Right lobe of liver (tissue), 6 donors: ENCODE measurements at regions not wholly inside any gene's neighbourhood (a gene's known extent, or its start where the extent isn't known, plus 50 kb on each side); places are given as distances from the start of the nearest gene placed in this dataset.

Source experiments
- ATAC-seq, 4 donors: fragments of 200-7000 bp; cut with Tn5 transposase; one replicate each; pipeline ENCODE4 v1.9.1; 2020; ENCODE audit warnings: mild to moderate bottlenecking in 4 of 4, moderate library complexity in 4 of 4
- DNase-seq, 3 donors: peaks; one replicate each; pipeline ENCODE4 v3.0.0-alpha.2; 2020
- H3K27ac ChIP-seq, 3 donors: fragments of 200-600 bp; one replicate each; pipeline ENCODE4 v1.8.0; 2022
- H3K27me3 ChIP-seq, 2 donors: fragments of 200-600 bp; one replicate each; pipeline ENCODE4 v1.8.0; 2022
- H3K36me3 ChIP-seq, 4 donors: fragments of 200-600 bp; sonication (generic) in 1 of 4; one replicate each; pipeline versions ENCODE4 v1.5.1 to v1.8.0; 2017 to 2022; ENCODE audit warnings: control low read depth in 1 of 4
- H3K4me1 ChIP-seq, 4 donors: fragments of 200-600 bp; sonication (generic) in 1 of 4; one replicate each; pipeline versions ENCODE4 v1.5.1 to v1.8.0; 2017 to 2022; ENCODE audit warnings: control low read depth in 1 of 4
- H3K4me3 ChIP-seq, 3 donors: fragments of 200-600 bp; one replicate each; pipeline ENCODE4 v1.8.0; 2022
- H3K9me3 ChIP-seq, 4 donors: fragments of 200-600 bp; sonication (generic) in 1 of 4; one replicate each; pipeline versions ENCODE4 v1.5.1 to v1.8.0; 2017 to 2022; ENCODE audit warnings: control low read depth in 1 of 4
- POLR2A ChIP-seq: fragments of 450-650 bp; IDR thresholded peaks from one replicate; pipeline ENCODE4 v1.6.1; 2017; ENCODE audit warnings: antibody characterized with exemption, mild to moderate bottlenecking
- WGBS: methylation state at CpG from one replicate; pipeline ENCODE4 v1.1.6; 2018; ENCODE audit warnings: low coverage, low lambda C conversion rate; ENCODE audit not compliant: insufficient coverage; ENCODE audit errors: missing lambda C conversion rate; 5-methylcytosine and 5-hydroxymethylcytosine counted together
- intact Hi-C, 2 donors: fragments of 100-400 bp; cut with DNase I; formaldehyde crosslinking; loops; one replicate each; pipeline versions ENCODE4 v1.11.2 to v1.14.1; 2022
- TF ChIP-seq, protein P1 (sequence below), 4 donors: fragments of 200-600 bp in 3 of 4; fragments of 450-650 bp in 1 of 4; IDR thresholded peaks; one replicate each; pipeline versions ENCODE4 v1.5.1 to v1.8.0; 2016 to 2022; ENCODE audit warnings: antibody characterized with exemption in 4 of 4, mild to moderate bottlenecking in 2 of 4
- donor health status: DM: no; HTN: yes; CAD: no.
- donor health status: DM: no; HTN: no; CAD: no.
- donor health status: DM: no; HTN: no; CAD: no.
- donor health status: DM: no; HTN: yes; CAD: no.
- donor health status: DM: no; HTN: yes; CAD: no.

DNA sequence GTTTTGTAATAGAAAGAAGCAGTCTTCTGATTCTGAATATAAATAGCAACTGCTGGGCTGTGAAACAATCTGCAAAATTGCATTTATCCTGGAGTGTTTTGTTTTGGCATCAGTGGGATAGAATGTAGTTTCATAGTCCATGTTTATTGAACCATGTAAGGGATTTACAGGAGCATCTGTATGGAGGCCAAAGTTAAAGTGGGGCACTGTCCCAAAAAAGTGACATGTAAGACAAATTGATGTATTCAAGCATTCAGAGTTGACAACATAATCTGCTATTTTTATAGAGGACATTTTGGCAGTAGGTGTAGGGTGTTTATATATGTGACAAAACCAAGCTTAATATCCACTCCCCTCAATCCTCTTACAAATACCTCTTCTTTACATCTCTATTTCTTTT lies 200.5 kb upstream of the ANK2 start:
- intact Hi-C loops: no loop called here
- Histone ChIP-seq H3K27ac (no peak overlapping the region), H3K27me3 (no peaks in the 10 kb centered on the region), H3K36me3 (no peaks in the 10 kb centered on the region), H3K4me1 (no peaks in the 10 kb centered on the region), H3K4me3 (no peak overlapping the region), H3K9me3 (no peaks in the 10 kb centered on the region)
- TF ChIP-seq, protein P1, sequence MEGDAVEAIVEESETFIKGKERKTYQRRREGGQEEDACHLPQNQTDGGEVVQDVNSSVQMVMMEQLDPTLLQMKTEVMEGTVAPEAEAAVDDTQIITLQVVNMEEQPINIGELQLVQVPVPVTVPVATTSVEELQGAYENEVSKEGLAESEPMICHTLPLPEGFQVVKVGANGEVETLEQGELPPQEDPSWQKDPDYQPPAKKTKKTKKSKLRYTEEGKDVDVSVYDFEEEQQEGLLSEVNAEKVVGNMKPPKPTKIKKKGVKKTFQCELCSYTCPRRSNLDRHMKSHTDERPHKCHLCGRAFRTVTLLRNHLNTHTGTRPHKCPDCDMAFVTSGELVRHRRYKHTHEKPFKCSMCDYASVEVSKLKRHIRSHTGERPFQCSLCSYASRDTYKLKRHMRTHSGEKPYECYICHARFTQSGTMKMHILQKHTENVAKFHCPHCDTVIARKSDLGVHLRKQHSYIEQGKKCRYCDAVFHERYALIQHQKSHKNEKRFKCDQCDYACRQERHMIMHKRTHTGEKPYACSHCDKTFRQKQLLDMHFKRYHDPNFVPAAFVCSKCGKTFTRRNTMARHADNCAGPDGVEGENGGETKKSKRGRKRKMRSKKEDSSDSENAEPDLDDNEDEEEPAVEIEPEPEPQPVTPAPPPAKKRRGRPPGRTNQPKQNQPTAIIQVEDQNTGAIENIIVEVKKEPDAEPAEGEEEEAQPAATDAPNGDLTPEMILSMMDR (IDR thresholded peaks at IDR 0.05): no peak
- TF ChIP-seq POLR2A: no peak
- DNase-seq: no peak
- no peak for ATAC-seq

DNA sequence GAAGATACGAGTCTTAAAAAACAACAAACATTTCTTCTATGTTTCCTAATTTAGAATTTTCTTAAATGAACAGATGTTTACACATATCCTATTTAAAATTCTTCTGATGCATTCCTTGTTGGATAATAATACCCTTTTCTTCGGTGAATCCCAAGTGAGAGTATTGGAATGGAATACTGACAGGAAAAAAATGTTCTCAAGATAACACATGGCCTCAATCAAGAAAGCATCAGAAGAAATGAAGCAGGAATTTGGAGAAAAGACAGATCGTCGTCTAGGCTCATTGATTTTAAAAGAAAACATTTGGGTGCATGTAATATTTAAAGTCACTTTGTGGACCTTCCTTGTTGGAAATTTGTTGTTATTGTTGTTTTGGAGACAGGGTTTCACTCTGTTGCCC lies 196.9 kb upstream of the ANK2 start:
- ATAC-seq (no peak), DNase-seq (no peak)
- Histone ChIP-seq H3K36me3 (no peaks in the 10 kb centered on the region), H3K4me1 (no peaks in the 10 kb centered on the region), H3K27ac (no peak overlapping the region), H3K27me3 (no peaks in the 10 kb centered on the region), H3K9me3 (no peaks in the 10 kb centered on the region), H3K4me3 (no peak overlapping the region)
- 29% methylated on average over 4 of the region's 4 CpGs for WGBS
- intact Hi-C loops: loop anchor here in 1 of 2 donors (10.0 kb wide), 1 partner anchor 82 kb away; no protein-coding TSS in a partner anchor
- TF ChIP-seq, protein P1 (IDR thresholded peaks at IDR 0.05): no peak
- TF ChIP-seq POLR2A: no peak

DNA sequence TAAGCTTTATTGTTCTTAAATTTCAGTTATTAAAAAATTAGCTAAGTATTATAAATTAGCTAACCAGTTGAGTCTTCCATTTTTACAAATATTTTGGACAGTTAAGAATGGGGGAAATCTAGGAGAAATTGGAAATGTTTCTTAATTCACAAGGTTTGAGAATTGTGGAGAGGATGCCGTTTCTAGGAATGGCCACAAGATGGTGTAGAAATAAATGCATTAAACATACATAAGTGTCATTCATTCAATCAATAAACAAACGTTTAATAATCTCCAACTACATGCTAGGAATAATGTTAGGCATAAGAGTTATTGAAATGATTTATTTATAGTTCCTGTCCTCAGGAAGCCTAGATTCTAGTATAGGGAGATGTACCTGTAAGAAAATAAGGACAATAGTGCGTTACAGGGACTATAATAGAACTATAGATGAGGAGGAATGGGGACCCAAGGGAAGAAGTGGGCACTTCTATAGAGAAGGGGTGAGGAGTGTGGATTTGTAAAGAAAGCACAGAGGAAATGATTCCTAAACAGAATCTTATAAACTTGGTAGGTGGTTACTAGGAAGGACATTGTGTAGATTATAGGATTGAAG lies 195.7 kb upstream of the ANK2 start:
- no peak for TF ChIP-seq POLR2A
- TF ChIP-seq, protein P1 (IDR thresholded peaks at IDR 0.05): peak; percentile 47 to 62 (median 51)
- DNase-seq (no peak), ATAC-seq (no peak)
- Histone ChIP-seq H3K4me3 (no peak overlapping the region), H3K36me3 (no peaks in the 10 kb centered on the region), H3K27ac (no peak overlapping the region), H3K9me3 (no peaks in the 10 kb centered on the region), H3K4me1 (no peaks in the 10 kb centered on the region), H3K27me3 (no peaks in the 10 kb centered on the region)
- WGBS: 36% methylated on average over 3 of the region's 3 CpGs
- intact Hi-C loops: loop anchor here in 1 of 2 donors (10.0 kb wide), 1 partner anchor 81 kb away; no protein-coding TSS in a partner anchor

DNA sequence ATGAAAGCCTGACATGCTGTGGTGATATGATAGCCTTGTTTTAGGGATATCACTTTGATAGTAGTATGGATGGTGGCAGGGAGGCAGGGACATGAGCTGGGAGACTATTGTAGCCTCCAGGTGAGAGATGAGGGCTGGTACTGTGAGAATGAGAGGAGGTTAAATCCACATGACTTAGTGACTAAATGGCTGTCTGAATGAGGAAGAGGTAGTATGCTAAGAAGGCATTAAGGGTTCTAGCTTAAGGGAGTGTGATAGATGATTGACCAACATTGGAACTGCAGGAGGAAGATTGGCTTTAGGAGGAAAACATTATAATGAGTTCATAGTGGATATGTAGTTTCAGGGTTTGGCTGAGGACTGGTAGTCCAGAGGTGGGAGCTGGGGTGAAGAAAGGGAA lies 195.0 kb upstream of the ANK2 start:
- intact Hi-C loops: loop anchor here in 1 of 2 donors (10.0 kb wide), 1 partner anchor 80 kb away; no protein-coding TSS in a partner anchor
- TF ChIP-seq, protein P1 (IDR thresholded peaks at IDR 0.05): no peak
- no peak for TF ChIP-seq POLR2A

DNA sequence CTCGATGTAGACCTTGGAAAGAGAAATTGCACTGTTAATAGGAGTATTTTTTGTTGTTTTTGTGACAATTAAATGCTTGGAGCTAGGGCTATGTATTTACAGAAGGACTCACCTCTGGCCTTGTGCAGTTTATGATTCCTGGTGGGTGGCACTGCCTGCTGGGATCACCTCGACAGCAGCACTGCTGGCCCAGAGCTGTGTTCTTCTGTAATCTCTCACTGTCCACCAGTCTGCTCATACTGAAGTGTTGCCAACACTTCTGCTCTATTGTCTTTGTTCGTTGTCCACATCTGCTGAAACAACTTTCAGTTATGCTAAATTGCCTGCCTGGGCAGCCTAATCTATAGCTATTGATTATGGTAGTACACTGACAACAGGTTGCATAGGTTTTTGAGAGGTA lies 194.4 kb upstream of the ANK2 start:
- H3K9me3 ChIP-seq: no peaks in the 10 kb centered on the region
- no peak overlapping the region for H3K4me3 ChIP-seq
- H3K36me3 ChIP-seq: no peaks in the 10 kb centered on the region
- intact Hi-C loops: loop anchor here in 1 of 2 donors (10.0 kb wide), 1 partner anchor 80 kb away; no protein-coding TSS in a partner anchor
- WGBS: 33% methylated on average over 3 of the region's 3 CpGs
- no peak for DNase-seq
- H3K27ac ChIP-seq: no peak overlapping the region
- no peaks in the 10 kb centered on the region for H3K4me1 ChIP-seq
- TF ChIP-seq, protein P1 (IDR thresholded peaks at IDR 0.05): no peak
- no peak for TF ChIP-seq POLR2A
- no peaks in the 10 kb centered on the region for H3K27me3 ChIP-seq
- no peak for ATAC-seq

More for the DNA sequence above, 195.0 kb upstream of the ANK2 start:
- ATAC-seq: no peak
- H3K36me3 ChIP-seq: no peaks in the 10 kb centered on the region
- no peak overlapping the region for H3K4me3 ChIP-seq
- no peak overlapping the region for H3K27ac ChIP-seq
- H3K9me3 ChIP-seq: no peaks in the 10 kb centered on the region
- H3K27me3 ChIP-seq: no peaks in the 10 kb centered on the region
- H3K4me1 ChIP-seq: no peaks in the 10 kb centered on the region
- no peak for DNase-seq
